HEK293T (cell line): ENCODE measurements at regions not wholly inside any gene's neighbourhood (a gene's known extent, or its start where the extent isn't known, plus 50 kb on each side); places are given as distances from the start of the nearest gene placed in this dataset.

ENCODE experiments used
- ARNT ChIP-seq: fragments of 450-650 bp; IDR thresholded peaks from 2 replicates; pipeline ENCODE4 v1.6.1; 2017; ENCODE audit warnings: mild to moderate bottlenecking
- BHLHE40 ChIP-seq: fragments of 450-650 bp; IDR thresholded peaks from 2 replicates; pipeline ENCODE4 v1.6.1; 2016; ENCODE audit warnings: mild to moderate bottlenecking, moderate library complexity, borderline replicate concordance
- ELF4 ChIP-seq: fragments of 450-650 bp; IDR thresholded peaks from 2 replicates; pipeline ENCODE4 v1.6.1; 2017; ENCODE audit warnings: antibody characterized with exemption
- FOXA1 ChIP-seq: fragments of 450-650 bp; IDR thresholded peaks from 2 replicates; pipeline ENCODE4 v1.6.1; 2016; ENCODE audit warnings: mild to moderate bottlenecking
- FOXM1 ChIP-seq: fragments of 450-650 bp; IDR thresholded peaks from 2 replicates; pipeline ENCODE4 v1.6.1; 2017; ENCODE audit warnings: mild to moderate bottlenecking, borderline replicate concordance
- HDGF ChIP-seq: fragments of 450-650 bp; IDR thresholded peaks from 2 replicates; pipeline ENCODE4 v1.6.1; 2017; ENCODE audit warnings: antibody characterized with exemption, borderline replicate concordance
- L3MBTL2 ChIP-seq: fragments of 450-650 bp; conservative IDR thresholded peaks from 2 replicates; pipeline ENCODE4 v1.6.1; 2016; ENCODE audit warnings: mild to moderate bottlenecking
- SUZ12 ChIP-seq: fragments of 450-650 bp; IDR thresholded peaks from 2 replicates; pipeline ENCODE4 v1.6.1; 2016; ENCODE audit warnings: mild to moderate bottlenecking
- ZNF384 ChIP-seq: fragments of 450-650 bp; IDR thresholded peaks from 2 replicates; pipeline ENCODE4 v1.6.1; 2016

DNA sequence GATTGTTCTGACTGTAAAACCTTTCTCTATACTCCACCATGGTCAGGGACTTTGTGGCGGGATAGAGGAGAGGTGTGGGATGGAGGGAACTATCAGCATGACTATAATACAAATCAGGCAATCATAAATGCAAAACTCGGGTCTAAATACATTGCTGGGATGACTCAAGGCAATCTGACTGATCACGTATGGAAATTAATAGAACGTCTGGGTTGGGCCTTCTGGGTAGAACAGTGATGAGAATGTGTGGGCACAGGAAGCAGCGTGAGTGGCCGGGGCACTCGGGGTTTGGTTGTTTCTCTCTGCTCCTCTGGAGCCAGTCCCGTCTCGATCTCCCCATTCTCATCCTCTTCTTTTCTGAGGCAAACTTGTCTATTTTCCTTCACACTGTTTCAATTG, 485.8 kb downstream of the VRK1 start:
- TF ChIP-seq BHLHE40 (no peak), ARNT (no peak), FOXM1 (no peak), L3MBTL2 (no peak), HDGF (no peak), ZNF384 (no peak), SUZ12 (no peak), FOXA1 (no peak), ELF4 (no peak)
